ENCODE measurements at regions not wholly inside any gene's neighbourhood (a gene's known extent, or its start where the extent isn't known, plus 50 kb on each side); places are given as distances from the start of the nearest gene placed in this dataset.
"Not testable (repeated sequence)": the region's sequence is repeated elsewhere in the genome, so short reads cannot be mapped to it uniquely, and the experiment has no call there.

DNA sequence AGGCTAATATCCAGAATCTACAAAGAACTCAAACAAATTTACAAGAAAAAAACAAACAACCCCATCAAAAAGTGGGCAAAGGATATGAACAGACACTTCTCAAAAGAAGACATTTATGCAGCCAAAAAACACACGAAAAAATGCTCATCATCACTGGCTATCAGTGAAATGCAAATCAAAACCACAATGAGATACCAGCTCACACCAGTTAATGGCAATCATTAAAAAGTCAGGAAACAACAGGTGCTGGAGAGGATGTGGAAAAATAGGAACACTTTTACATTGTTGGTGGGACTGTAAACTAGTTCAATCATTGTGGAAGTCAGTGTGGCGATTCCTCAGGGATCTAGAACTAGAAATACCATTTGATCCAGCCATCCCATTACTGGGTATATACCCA is 73.0 kb upstream of the CCT8L2 start:
- not testable (repeated sequence) for DNase-seq (ENCODE audit: low read depth, low spot score); H3K4me3 ChIP-seq (ENCODE audit: low read length)

DNA sequence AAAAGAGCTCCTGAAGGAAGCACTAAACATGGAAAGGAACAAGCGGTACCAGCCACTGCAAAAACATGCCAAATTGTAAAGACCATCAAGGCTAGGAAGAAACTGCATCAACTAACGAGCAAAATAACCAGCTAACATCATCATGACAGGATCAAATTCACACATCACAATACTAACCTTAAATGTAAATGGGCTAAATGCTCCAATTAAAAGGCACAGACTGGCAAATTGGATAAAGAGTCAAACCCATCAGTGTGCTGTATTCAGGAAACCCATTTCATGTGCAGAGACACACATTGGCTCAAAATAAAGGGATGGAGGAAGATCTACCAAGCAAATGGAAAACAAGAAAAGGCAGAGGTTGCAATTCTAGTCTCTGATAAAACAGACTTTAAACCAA is 69.7 kb upstream of the CCT8L2 start:
- not testable (repeated sequence) for DNase-seq (ENCODE audit: low read depth, low spot score); H3K4me3 ChIP-seq (ENCODE audit: low read length)

DNA sequence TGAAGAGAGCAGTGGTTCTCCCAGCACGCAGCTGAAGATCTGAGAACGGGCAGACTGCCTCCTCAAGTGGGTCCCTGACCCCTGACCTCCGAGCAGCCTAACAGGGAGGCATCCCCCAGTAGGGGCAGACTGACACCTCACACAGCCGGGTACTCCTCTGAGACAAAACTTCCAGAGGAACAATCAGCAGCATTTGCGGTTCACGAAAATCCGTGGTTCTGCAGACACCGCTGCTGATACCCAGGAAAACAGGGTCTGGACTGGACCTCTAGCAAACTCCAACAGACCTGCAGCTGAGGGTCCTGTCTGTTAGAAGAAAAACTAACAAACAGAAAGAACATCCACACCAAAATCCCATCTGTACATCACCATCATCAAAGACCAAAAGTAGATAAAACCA is 68.4 kb upstream of the CCT8L2 start:
- not testable (repeated sequence) for H3K4me3 ChIP-seq (ENCODE audit: low read length); DNase-seq (ENCODE audit: low read depth, low spot score)

DNA sequence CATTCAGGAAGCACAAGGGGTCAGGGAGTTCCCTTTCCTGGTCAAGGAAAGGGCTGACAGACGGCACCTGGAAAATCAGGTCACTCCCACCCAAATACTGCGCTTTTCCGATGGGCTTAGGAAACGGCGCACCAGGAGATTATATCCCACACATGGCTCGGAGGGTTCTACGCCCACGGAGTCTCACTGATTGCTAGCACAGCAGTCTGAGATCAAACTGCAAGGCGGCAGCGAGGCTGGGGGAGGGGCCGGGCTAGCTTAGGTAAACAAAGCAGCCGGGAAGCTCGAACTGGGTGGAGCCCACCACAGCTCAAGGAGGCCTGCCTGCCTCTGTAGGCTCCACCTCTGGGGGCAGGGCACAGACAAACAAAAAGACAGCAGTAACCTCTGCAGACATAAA is 68.0 kb upstream of the CCT8L2 start:
- not testable (repeated sequence) for DNase-seq (ENCODE audit: low read depth, low spot score)

DNA sequence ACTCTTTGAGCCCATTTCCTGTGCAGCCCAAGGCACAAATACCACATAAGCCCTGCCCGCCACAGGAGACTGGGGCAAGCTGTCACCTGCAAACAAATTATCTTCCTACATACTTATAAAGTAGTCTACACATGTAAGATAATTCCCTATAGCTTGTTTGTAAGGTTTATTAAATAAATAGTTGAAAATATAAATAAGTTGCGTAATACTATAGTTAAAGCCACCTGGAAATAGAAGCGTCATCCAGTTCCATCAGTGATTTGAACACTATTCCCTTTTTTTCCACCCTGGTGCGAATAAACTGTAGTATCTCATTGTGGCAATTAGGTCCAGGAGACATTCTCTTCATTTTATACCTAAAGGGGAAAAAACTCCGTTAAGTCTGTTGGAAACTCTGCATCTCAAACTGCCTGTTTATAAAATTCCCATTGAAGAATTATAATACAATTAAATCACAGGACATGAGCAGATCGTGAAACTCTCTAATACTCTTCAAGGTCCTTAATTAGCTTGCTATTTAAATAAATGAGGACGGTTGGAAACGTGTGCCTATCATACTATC is 66.7 kb upstream of the CCT8L2 start:
- peak; percentile 6 for DNase-seq (ENCODE audit: low read depth, low spot score)
- not testable (repeated sequence) for H3K4me3 ChIP-seq (ENCODE audit: low read length)

More for the DNA sequence above, 68.0 kb upstream of the CCT8L2 start:
- not testable (repeated sequence) for H3K4me3 ChIP-seq (ENCODE audit: low read length)

DNA sequence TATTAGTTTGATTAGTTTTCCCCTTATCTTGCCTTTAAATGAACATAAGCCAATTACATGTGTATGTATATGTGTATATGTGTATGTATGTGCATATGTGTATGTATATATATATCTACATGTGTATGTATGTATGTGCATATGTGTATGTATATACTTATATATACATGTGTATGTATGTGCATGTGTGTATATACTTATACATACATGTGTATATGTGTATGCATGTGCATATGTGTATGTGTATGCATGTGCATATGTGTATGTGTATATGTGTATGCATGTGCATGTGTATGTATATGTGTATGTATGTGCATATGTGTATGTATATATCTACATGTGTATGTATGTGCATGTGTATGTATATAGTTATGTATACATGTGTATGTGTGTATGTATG is 65.5 kb upstream of the CCT8L2 start:
- no peak for DNase-seq (ENCODE audit: low read depth, low spot score)

DNA sequence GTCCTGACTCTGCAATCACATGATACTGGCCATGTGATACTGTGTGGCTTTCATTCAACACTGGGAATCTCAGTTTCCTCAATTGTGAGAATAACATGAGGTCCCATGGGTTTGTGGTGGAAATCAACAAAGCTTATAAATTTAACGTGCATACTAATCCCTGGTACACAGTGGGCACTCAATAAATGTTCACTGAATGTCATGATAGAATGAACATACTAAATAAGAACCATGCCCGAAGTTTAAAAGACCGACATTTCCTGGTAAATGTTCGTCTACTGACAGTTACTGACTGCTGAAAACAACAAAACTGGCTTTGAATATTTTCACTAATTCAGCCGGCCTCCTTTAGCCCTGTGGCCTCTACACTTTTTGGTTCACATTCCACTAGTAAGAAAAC is 62.3 kb upstream of the CCT8L2 start:
- H3K4me3 ChIP-seq (ENCODE audit: low read length), result no peak overlapping the region
- no peak for DNase-seq (ENCODE audit: low read depth, low spot score)

More for the DNA sequence above, 65.5 kb upstream of the CCT8L2 start:
- H3K4me3 ChIP-seq (ENCODE audit: low read length), result no peak overlapping the region

DNA sequence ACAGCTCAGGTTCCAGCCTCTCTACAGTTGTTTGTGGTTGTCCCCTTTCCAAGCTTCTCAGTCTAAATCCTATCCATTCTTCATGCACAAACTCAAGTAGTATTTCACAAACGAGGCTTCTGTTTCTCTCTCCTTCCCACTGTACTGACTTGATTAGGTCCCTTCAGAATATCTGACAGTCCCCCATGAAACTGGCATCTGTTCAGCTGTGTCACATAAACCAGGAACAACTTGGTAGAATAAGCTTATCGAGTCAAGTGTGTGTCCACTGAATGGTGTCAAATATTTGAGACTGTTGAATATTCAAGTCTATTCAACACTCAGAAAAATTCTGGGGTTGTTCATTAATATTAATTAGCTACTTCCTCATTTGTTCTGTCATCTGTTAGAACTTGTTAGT is 61.7 kb upstream of the CCT8L2 start:
- DNase-seq (ENCODE audit: low read depth, low spot score); H3K4me3 ChIP-seq (ENCODE audit: low read length): not testable (repeated sequence)

DNA sequence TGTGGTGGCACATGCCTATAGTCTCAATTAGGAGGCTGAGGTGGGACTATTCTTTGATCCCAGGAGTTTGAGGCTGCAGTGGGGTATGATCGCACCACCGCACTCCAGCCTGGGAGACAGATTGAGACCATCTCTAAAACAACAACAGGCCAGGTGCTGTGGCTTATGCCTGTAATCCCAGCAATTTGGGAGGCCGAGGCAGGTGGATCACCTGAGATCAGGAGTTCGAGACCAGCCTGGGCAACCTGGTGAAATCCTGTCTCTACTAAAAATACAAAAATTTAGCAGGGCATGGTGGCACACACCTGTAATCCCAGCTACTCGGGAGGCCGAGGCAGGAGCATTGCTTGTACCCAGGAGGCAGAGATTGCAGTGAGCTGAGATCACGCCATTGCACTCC is 60.6 kb upstream of the CCT8L2 start:
- not testable (repeated sequence) for H3K4me3 ChIP-seq (ENCODE audit: low read length); DNase-seq (ENCODE audit: low read depth, low spot score)

DNA sequence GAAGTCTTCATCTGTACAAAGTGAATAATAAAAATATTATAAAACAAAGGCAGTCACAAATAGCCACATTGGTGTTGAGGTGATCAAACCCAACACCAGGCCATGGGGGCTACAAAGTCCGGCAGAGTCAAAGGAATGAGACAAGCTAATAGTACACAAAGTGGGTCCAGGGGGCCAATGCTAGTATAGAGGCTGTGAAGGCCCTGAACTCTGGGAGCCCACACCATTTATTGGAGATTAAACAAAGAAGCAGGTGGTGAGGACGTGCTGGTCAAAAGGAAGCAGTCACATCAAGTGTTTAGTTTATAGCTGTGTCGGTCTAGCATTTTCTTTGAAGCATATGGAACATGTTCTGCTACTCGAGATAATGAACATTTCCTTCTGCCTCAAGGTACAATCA is 58.6 kb upstream of the CCT8L2 start:
- no peak for DNase-seq (ENCODE audit: low read depth, low spot score)

More for the DNA sequence above, 58.6 kb upstream of the CCT8L2 start:
- no peak overlapping the region for H3K4me3 ChIP-seq (ENCODE audit: low read length)

Data from Jurkat, Clone E6-1 (cell line).